GM12865 (cell line): ENCODE measurements at regions not wholly inside any gene's neighbourhood (a gene's known extent, or its start where the extent isn't known, plus 50 kb on each side); places are given as distances from the start of the nearest gene placed in this dataset.

Source experiments
- DNase-seq: peaks from one replicate; pipeline ENCODE4 v3.0.0; 2010; ENCODE audit warnings: low read depth
- H3K4me3 ChIP-seq: 2 replicates; pipeline ENCODE4 v1.5.1; 2011; ENCODE audit warnings: mild to moderate bottlenecking, low read depth, low read length, control low read depth
- CTCF ChIP-seq: IDR thresholded peaks from 2 replicates; pipeline ENCODE4 v1.5.1; 2011; ENCODE audit warnings: low read length, control low read depth, low read depth, inconsistent platforms; ENCODE audit not compliant: insufficient read depth; ENCODE audit errors: missing control alignments

GRCh38 chr10:9305018-9305655 lies 1250.6 kb downstream of the GATA3 start:
- peak; percentile 24 for DNase-seq
- peak; percentile 28 for TF ChIP-seq CTCF
- no peak overlapping the region for H3K4me3 ChIP-seq

- peak; percentile 4 for TF ChIP-seq CTCF
- no peak for DNase-seq
Observed at GRCh38 chr10:9311702-9312499, 1257.4 kb downstream of the GATA3 start.

GRCh38 chr10:9315292-9315691 lies 1260.8 kb downstream of the GATA3 start:
- no peak for TF ChIP-seq CTCF
- DNase-seq = no peak
- no peak overlapping the region for H3K4me3 ChIP-seq

More at GRCh38 chr10:9311702-9312499, 1257.4 kb downstream of the GATA3 start:
- no peak overlapping the region for H3K4me3 ChIP-seq

- no peak overlapping the region for H3K4me3 ChIP-seq
- TF ChIP-seq CTCF = peak; percentile 59
- peak; percentile 66 for DNase-seq
Observed at GRCh38 chr10:9331583-9332008, 1277.1 kb downstream of the GATA3 start.

DNA sequence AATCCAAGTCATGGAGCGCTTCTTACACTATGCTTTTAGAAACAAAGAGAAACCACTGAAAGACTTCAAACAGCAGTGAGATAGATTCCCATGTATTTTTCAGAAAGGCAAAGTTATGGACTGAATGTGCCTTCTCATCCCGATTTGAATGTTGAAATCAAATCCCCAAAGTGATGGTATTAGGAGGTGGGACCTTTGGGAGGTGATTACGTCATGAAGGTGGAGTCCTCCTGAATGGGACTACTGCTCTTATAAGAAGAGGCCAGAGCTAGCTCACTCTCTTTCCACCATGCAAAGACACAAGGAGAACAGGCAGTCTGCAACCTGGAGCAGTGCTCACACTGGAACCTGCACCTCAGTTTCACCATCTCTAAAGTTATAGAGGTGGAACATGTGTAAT lies 1279.8 kb downstream of the GATA3 start:
- no peak overlapping the region for H3K4me3 ChIP-seq
- no peak for DNase-seq
- no peak for TF ChIP-seq CTCF

DNA sequence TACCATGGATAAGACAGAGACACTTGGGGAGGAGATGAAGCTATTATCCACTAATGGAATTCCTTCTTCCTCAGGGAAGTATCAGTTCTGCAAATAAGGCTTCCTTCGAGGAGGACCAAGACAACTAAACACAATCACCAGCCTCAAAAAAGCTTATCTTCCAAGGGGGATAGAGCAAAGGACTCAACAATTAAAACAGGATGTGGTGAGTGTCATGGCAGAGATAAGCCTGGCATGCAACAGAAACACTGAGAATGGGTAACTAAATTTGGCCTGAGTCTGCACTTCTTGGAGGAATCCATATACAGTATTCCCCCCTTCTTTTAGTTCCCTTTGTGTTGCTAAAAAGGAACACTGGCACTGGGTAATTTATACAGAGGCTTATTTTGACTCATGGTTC lies 1285.2 kb downstream of the GATA3 start:
- H3K4me3 ChIP-seq = no peak overlapping the region
- DNase-seq = no peak
- no peak for TF ChIP-seq CTCF
